Mesothelial cell of epicardium (in vitro differentiated cells): ENCODE measurements at regions not wholly inside any gene's neighbourhood (a gene's known extent, or its start where the extent isn't known, plus 50 kb on each side); places are given as distances from the start of the nearest gene placed in this dataset.

ENCODE experiments used
- DNase-seq, 2 experiments: peaks; one replicate each; pipeline ENCODE4 v3.0.0; 2021; ENCODE audit warnings: low spot score in 2 of 2; ENCODE audit not compliant: unreplicated experiment in 2 of 2
- H3K27ac Mint-ChIP-seq: 2 replicates; pipeline ENCODE4 v1.8.0; 2021; ENCODE audit warnings: mixed read lengths
- H3K27me3 Mint-ChIP-seq: 2 replicates; pipeline ENCODE4 v1.8.0; 2021; ENCODE audit warnings: low read depth, mixed read lengths
- H3K36me3 Mint-ChIP-seq: 2 replicates; pipeline ENCODE4 v1.8.0; 2021; ENCODE audit warnings: mixed read lengths
- H3K4me1 Mint-ChIP-seq: 2 replicates; pipeline ENCODE4 v1.8.0; 2021; ENCODE audit warnings: mixed read lengths
- H3K4me3 Mint-ChIP-seq: 2 replicates; pipeline ENCODE4 v1.8.0; 2021; ENCODE audit warnings: mild to moderate bottlenecking, moderate library complexity, mixed read lengths
- H3K9me3 Mint-ChIP-seq: 2 replicates; pipeline ENCODE4 v1.8.0; 2021; ENCODE audit warnings: mixed read lengths
- CTCF ChIP-seq: fragments of 200-600 bp; sonication (generic); IDR thresholded peaks from one replicate; pipeline ENCODE4 v1.5.0; 2021; ENCODE audit warnings: antibody characterized with exemption; ENCODE audit not compliant: unreplicated experiment

DNA sequence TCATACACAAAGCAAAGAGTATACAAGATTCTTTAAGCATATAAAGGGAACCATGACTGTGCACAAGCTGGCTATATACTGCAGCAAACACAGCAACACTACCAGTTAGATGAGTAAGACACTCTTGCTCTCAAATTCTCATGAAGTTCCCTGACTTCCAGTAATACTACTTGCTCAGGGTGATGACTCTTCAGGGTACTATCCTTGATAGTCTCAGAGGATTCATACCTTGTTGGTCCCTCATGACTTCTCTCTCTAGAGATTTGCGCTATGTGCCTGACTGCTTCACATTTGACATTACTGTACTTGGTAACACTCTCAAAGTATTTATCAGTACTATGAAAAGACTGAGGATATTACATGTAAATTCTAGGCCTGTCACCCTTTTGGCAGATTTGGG lies 159.8 kb upstream of the ZRANB2 start:
- Mint-ChIP-seq H3K36me3 (no peaks in the 10 kb centered on the region), H3K4me3 (no peak overlapping the region), H3K9me3 (no peaks in the 10 kb centered on the region), H3K4me1 (peaks cover 2% of the 10 kb centered on the region), H3K27me3 (no peaks in the 10 kb centered on the region), H3K27ac (no peak overlapping the region)
- no peak for DNase-seq
- no peak for TF ChIP-seq CTCF

DNA sequence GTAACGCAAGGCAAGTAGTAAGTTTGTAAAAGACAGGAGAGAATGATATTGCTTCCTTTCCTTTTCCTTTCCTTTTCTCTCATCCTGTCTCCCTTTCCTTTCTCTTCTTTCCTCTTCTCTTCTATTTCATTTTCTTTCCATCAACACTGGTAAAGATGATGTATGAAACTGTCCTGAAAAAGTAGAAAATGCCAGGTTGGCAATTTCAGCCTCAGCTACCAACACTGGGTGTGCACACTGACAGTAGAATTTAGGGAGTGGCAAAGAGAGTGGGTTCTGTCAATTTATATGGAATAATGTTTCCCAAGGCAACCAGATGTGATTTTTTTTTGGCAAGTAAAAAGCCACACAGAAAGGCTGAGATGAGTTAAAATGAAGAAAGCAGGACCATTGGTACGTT lies 155.7 kb upstream of the ZRANB2 start:
- DNase-seq = no peak
- Mint-ChIP-seq H3K36me3 (no peaks in the 10 kb centered on the region), H3K9me3 (no peaks in the 10 kb centered on the region), H3K4me3 (no peak overlapping the region), H3K27me3 (no peaks in the 10 kb centered on the region), H3K27ac (no peak overlapping the region), H3K4me1 (peaks cover 3% of the 10 kb centered on the region)
- TF ChIP-seq CTCF = no peak

- Mint-ChIP-seq H3K27ac (no peak overlapping the region), H3K36me3 (no peaks in the 10 kb centered on the region), H3K9me3 (no peaks in the 10 kb centered on the region), H3K27me3 (no peaks in the 10 kb centered on the region), H3K4me3 (no peak overlapping the region), H3K4me1 (peaks cover 12% of the 10 kb centered on the region)
- no peak for DNase-seq
- no peak for TF ChIP-seq CTCF
Measured at GRCh38 chr1:71233645-71234044, 152.8 kb upstream of the ZRANB2 start.

DNA sequence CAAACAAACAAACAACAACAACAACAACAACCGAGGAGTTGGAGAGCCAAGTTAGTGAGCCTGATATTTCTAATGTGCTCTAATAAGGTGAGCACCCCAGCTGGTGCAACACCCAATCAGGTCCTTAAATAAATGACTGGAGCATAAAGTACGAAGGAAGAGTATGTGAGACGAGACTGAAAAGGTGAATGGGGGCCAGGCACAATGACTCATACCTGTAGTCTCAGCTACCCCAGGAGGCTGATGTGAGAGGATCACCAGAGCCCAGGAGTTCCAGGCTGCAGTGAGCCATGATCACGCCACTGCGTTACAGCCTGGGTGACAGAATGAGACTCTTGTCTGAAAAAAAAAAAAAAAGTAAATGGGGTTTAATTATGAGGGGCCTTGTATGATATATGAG lies 152.0 kb upstream of the ZRANB2 start:
- Mint-ChIP-seq H3K9me3 (no peaks in the 10 kb centered on the region), H3K27ac (no peak overlapping the region), H3K4me1 (peaks cover 13% of the 10 kb centered on the region), H3K4me3 (no peak overlapping the region), H3K36me3 (no peaks in the 10 kb centered on the region), H3K27me3 (no peaks in the 10 kb centered on the region)
- no peak for DNase-seq
- TF ChIP-seq CTCF = no peak

GRCh38 chr1:71232166-71232763 lies 151.4 kb upstream of the ZRANB2 start:
- Mint-ChIP-seq H3K9me3 (no peaks in the 10 kb centered on the region), H3K27ac (no peak overlapping the region), H3K27me3 (no peaks in the 10 kb centered on the region), H3K36me3 (no peaks in the 10 kb centered on the region), H3K4me3 (no peak overlapping the region), H3K4me1 (peaks cover 13% of the 10 kb centered on the region)
- TF ChIP-seq CTCF = no peak
- DNase-seq = no peak

GRCh38 chr1:71231751-71232150 lies 150.9 kb upstream of the ZRANB2 start:
- Mint-ChIP-seq H3K9me3 (no peaks in the 10 kb centered on the region), H3K27me3 (no peaks in the 10 kb centered on the region), H3K36me3 (no peaks in the 10 kb centered on the region), H3K4me3 (no peak overlapping the region), H3K4me1 (peaks cover 12% of the 10 kb centered on the region), H3K27ac (no peak overlapping the region)
- DNase-seq = no peak
- TF ChIP-seq CTCF = no peak
